ENCODE measurements at regions not wholly inside any gene's neighbourhood (a gene's known extent, or its start where the extent isn't known, plus 50 kb on each side); places are given as distances from the start of the nearest gene placed in this dataset.

DNA sequence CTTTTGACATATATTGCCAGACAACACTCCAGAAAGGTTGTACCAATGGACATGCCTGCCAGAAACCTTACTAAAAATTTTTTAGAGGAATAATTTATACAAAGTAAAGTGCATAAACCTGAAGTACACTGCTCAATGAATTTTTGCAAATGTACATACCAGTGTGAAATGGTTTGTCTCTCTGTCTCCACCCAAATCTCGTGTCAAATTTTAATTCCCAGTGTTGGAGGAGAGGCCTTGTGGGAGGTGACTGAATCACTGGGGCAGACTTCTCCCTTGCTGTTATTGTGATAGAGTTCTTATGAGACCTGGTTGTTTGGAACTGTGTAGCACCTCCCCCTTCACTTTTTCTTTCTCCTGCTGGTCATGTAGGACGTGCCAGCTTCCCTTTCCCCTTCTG, 168.8 kb downstream of the RWDD3 start:
- H4K20me1 ChIP-seq (ENCODE audit: low read depth, low read length), result no peaks in the 10 kb centered on the region
- no peak overlapping the region for H3K4me2 ChIP-seq (ENCODE audit: low read depth, low read length, poor library complexity, severe bottlenecking)
- H3K9ac ChIP-seq (ENCODE audit: low read length), result no peak overlapping the region
- no peak for TF ChIP-seq EZH2phosphoT487 (conservative IDR thresholded peaks at IDR 0.05; ENCODE audit: low read length)
- TF ChIP-seq, protein P1, sequence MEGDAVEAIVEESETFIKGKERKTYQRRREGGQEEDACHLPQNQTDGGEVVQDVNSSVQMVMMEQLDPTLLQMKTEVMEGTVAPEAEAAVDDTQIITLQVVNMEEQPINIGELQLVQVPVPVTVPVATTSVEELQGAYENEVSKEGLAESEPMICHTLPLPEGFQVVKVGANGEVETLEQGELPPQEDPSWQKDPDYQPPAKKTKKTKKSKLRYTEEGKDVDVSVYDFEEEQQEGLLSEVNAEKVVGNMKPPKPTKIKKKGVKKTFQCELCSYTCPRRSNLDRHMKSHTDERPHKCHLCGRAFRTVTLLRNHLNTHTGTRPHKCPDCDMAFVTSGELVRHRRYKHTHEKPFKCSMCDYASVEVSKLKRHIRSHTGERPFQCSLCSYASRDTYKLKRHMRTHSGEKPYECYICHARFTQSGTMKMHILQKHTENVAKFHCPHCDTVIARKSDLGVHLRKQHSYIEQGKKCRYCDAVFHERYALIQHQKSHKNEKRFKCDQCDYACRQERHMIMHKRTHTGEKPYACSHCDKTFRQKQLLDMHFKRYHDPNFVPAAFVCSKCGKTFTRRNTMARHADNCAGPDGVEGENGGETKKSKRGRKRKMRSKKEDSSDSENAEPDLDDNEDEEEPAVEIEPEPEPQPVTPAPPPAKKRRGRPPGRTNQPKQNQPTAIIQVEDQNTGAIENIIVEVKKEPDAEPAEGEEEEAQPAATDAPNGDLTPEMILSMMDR (IDR thresholded peaks at IDR 0.05; ENCODE audit: insufficient read depth, low read length, poor library complexity, severe bottlenecking), result no peak
- H3K36me3 ChIP-seq (ENCODE audit: low read length), result no peaks in the 10 kb centered on the region
- H3K9me2 ChIP-seq (replicated peaks; ENCODE audit: insufficient read depth, low read length), result no peaks in the 10 kb centered on the region
- no peak overlapping the region for H2AFZ ChIP-seq (ENCODE audit: low read depth, low read length, severe bottlenecking)
- no peaks in the 10 kb centered on the region for H3K9me3 ChIP-seq (ENCODE audit: insufficient read depth, low read length)
- no peak overlapping the region for H3K27ac ChIP-seq (ENCODE audit: low read depth, low read length)
- no peak overlapping the region for H3K4me3 ChIP-seq (ENCODE audit: insufficient read depth, low read length, poor library complexity, severe bottlenecking)
- no peaks in the 10 kb centered on the region for H3F3A ChIP-seq (ENCODE audit: insufficient read depth)
- no peaks in the 10 kb centered on the region for H3K27me3 ChIP-seq (ENCODE audit: low read length)
- no peaks in the 10 kb centered on the region for H3K79me2 ChIP-seq (ENCODE audit: insufficient read depth, low read length)

DNA sequence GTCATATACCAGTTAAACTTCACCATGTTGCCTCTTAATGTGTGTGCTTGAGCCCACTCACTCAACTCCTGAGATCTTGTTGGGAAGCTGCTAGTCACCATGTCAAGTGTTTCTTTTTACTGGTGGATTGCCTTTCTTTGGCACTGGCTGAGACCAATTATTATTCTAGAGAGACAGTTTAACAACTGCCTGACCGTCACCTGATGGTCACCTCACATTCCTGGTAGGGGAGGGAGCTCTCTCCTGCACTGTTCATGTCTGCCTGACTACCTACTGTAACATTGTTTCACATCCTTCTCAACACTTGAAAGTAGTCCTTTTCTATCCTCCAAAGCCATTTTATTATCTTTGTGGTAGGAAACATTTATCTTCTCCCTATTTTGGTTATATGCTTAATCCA, 172.3 kb downstream of the RWDD3 start:
- no peak for TF ChIP-seq EZH2phosphoT487 (conservative IDR thresholded peaks at IDR 0.05; ENCODE audit: low read length)
- TF ChIP-seq, protein P1 (IDR thresholded peaks at IDR 0.05; ENCODE audit: insufficient read depth, low read length, poor library complexity, severe bottlenecking), result no peak
- H3K4me3 ChIP-seq (ENCODE audit: insufficient read depth, low read length, poor library complexity, severe bottlenecking), result no peak overlapping the region
- H3K9me2 ChIP-seq (replicated peaks; ENCODE audit: insufficient read depth, low read length), result no peaks in the 10 kb centered on the region
- H3K36me3 ChIP-seq (ENCODE audit: low read length), result no peaks in the 10 kb centered on the region
- H3K27me3 ChIP-seq (ENCODE audit: low read length), result no peaks in the 10 kb centered on the region
- no peak overlapping the region for H3K27ac ChIP-seq (ENCODE audit: low read depth, low read length)
- no peak overlapping the region for H3K9ac ChIP-seq (ENCODE audit: low read length)
- no peaks in the 10 kb centered on the region for H3K79me2 ChIP-seq (ENCODE audit: insufficient read depth, low read length)
- no peaks in the 10 kb centered on the region for H3K9me3 ChIP-seq (ENCODE audit: insufficient read depth, low read length)
- no peaks in the 10 kb centered on the region for H4K20me1 ChIP-seq (ENCODE audit: low read depth, low read length)
- no peak overlapping the region for H2AFZ ChIP-seq (ENCODE audit: low read depth, low read length, severe bottlenecking)
- H3F3A ChIP-seq (ENCODE audit: insufficient read depth), result no peaks in the 10 kb centered on the region
- no peak overlapping the region for H3K4me2 ChIP-seq (ENCODE audit: low read depth, low read length, poor library complexity, severe bottlenecking)

DNA sequence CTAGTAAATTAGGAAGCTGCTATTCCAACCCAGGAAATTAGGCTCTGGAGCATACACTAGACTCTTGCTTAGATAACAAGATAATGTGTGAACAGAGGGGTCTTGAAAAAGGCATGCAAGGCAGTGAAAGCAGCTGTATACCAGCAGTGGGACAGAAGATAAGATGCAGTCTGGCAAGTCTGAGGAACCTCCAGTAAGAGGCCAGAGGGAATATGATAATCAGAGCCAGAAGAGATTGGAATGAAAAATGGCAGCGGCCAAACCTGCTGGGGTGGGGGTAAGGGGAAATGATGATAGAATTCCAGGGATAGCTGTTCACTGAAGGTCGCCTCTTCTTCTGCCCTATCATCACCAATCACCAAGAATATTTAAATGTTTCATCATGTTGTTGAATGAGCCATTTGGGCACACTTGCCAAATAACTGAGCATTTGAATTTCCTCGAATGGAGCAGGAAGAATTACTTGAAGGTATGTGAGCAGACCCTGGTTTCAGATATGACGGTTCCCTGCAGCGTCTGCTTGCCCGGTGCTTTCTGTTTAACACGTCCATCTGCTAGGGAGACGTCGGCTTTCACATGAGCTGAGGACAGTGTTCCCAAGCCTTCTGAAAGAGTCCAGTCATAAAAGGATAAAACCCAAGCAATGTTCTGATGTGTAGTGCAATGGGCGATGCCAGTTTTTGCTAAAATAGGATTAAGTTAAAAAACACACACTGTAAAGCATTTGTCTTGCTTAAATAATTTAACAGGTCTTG, 173.3 kb downstream of the RWDD3 start:
- H4K20me1 ChIP-seq (ENCODE audit: low read depth, low read length), result no peaks in the 10 kb centered on the region
- no peak overlapping the region for H3K4me3 ChIP-seq (ENCODE audit: insufficient read depth, low read length, poor library complexity, severe bottlenecking)
- no peak overlapping the region for H3K27ac ChIP-seq (ENCODE audit: low read depth, low read length)
- no peaks in the 10 kb centered on the region for H3F3A ChIP-seq (ENCODE audit: insufficient read depth)
- H2AFZ ChIP-seq (ENCODE audit: low read depth, low read length, severe bottlenecking), result no peak overlapping the region
- H3K27me3 ChIP-seq (ENCODE audit: low read length), result no peaks in the 10 kb centered on the region
- no peak overlapping the region for H3K9ac ChIP-seq (ENCODE audit: low read length)
- no peaks in the 10 kb centered on the region for H3K9me3 ChIP-seq (ENCODE audit: insufficient read depth, low read length)
- no peak for TF ChIP-seq EZH2phosphoT487 (conservative IDR thresholded peaks at IDR 0.05; ENCODE audit: low read length)
- TF ChIP-seq, protein P1 (IDR thresholded peaks at IDR 0.05; ENCODE audit: insufficient read depth, low read length, poor library complexity, severe bottlenecking), result no peak
- no peaks in the 10 kb centered on the region for H3K36me3 ChIP-seq (ENCODE audit: low read length)
- no peak overlapping the region for H3K4me2 ChIP-seq (ENCODE audit: low read depth, low read length, poor library complexity, severe bottlenecking)
- H3K79me2 ChIP-seq (ENCODE audit: insufficient read depth, low read length), result no peaks in the 10 kb centered on the region
- no peaks in the 10 kb centered on the region for H3K9me2 ChIP-seq (replicated peaks; ENCODE audit: insufficient read depth, low read length)
